A549 (cell line): ENCODE measurements at regions not wholly inside any gene's neighbourhood (a gene's known extent, or its start where the extent isn't known, plus 50 kb on each side); places are given as distances from the start of the nearest gene placed in this dataset.

ENCODE experiments used
- ATAC-seq, 2 experiments: fragments of 200-7000 bp in 1 of 2; fragments of >200 bp in 1 of 2; cut with Nextera tagmentation in 1 of 2; cut with Tn5 transposase in 1 of 2; 3 replicates each; pipeline versions ENCODE4 v1.8.0 to v1.9.1; 2018 to 2020; ENCODE audit warnings: mild to moderate bottlenecking in 1 of 2, moderate library complexity in 1 of 2
- CTCF ChIA-PET: fragments of 300-600 bp; sonication (Branson Sonifier 250); formaldehyde crosslinking; extraction: SDS; loops from one replicate; lab custom pipeline; 2021; ENCODE audit warnings: antibody characterized with exemption, inconsistent platforms; lab: Yijun Ruan, JAX
- POLR2A ChIA-PET: fragments of 350-600 bp; formaldehyde crosslinking; extraction: SDS; loops from one replicate; lab custom pipeline; 2021; ENCODE audit warnings: antibody characterized with exemption, inconsistent platforms; lab: Yijun Ruan, JAX
- DNase-seq, 2 experiments: peaks; one replicate each; pipeline versions ENCODE4 v3.0.0 to v3.0.0-alpha.2; 2011 to 2016; ENCODE audit warnings: low read depth in 1 of 2, low spot score in 1 of 2
- FAIRE-seq: peaks from 2 replicates; lab custom pipeline; 2011; peaks lifted over from hg19 to GRCh38; lab: Jason Lieb, UNC
- H3K27ac ChIP-seq, 2 experiments: fragments of >200 bp; sonication (Bioruptor Twin); formaldehyde crosslinking; 3 replicates each; pipeline ENCODE4 v1.5.1; 2016 to 2017
- H3K4me1 ChIP-seq: fragments of >200 bp; sonication (Bioruptor Twin); formaldehyde crosslinking; 3 replicates; pipeline ENCODE4 v1.6.1; 2016
- H3K4me2 ChIP-seq: fragments of >200 bp; sonication (Bioruptor Twin); formaldehyde crosslinking; 3 replicates; pipeline ENCODE4 v1.6.1; 2016
- H3K4me3 ChIP-seq: fragments of >200 bp; sonication (Bioruptor Twin); formaldehyde crosslinking; 3 replicates; pipeline ENCODE4 v1.5.1; 2016
- H3K9me3 ChIP-seq: fragments of >200 bp; sonication (Bioruptor Twin); formaldehyde crosslinking; 3 replicates; pipeline ENCODE4 v1.6.1; 2016
- BCL3 ChIP-seq: fragments of >200 bp; sonication (Bioruptor Twin); formaldehyde crosslinking; IDR thresholded peaks from 3 replicates; pipeline ENCODE4 v1.6.1; 2016
- BHLHE40 ChIP-seq: IDR thresholded peaks from 2 replicates; pipeline ENCODE4 v1.6.1; 2012; ENCODE audit warnings: low read depth, low read length, inconsistent platforms
- CBX8 ChIP-seq: fragments of 200-600 bp; sonication (generic); IDR thresholded peaks from 2 replicates; pipeline ENCODE4 v1.6.1; 2016
- CEBPB ChIP-seq, 2 experiments: fragments of >200 bp in 1 of 2; sonication (Bioruptor Twin) in 1 of 2; formaldehyde crosslinking in 1 of 2; IDR thresholded peaks; 2 replicates each; pipeline ENCODE4 v1.6.1; 2012 to 2016
- EHF ChIP-seq: fragments of 250-450 bp; sonication (Bioruptor Pico); IDR thresholded peaks from 2 replicates; pipeline ENCODE4 v1.5.0; 2020; ENCODE audit warnings: mild to moderate bottlenecking
- EHMT2 ChIP-seq: fragments of 200-600 bp; sonication (generic); IDR thresholded peaks from 2 replicates; pipeline ENCODE4 v1.6.1; 2016; ENCODE audit warnings: antibody characterized with exemption, low read depth, mild to moderate bottlenecking, moderate library complexity
- EP300 ChIP-seq, 2 experiments: fragments of >200 bp; sonication (Bioruptor Twin); formaldehyde crosslinking; IDR thresholded peaks; 2 replicates in 1 of 2; 3 replicates in 1 of 2; pipeline ENCODE4 v1.6.1; 2016 to 2017
- FOSB ChIP-seq: fragments of 250-450 bp; sonication (Bioruptor Pico); IDR thresholded peaks from 2 replicates; pipeline ENCODE4 v1.5.0; 2020; ENCODE audit warnings: mild to moderate bottlenecking, moderate library complexity
- FOXS1 ChIP-seq: fragments of 250-450 bp; sonication (Bioruptor Pico); IDR thresholded peaks from 2 replicates; pipeline ENCODE4 v1.5.0; 2020; ENCODE audit warnings: mild to moderate bottlenecking, moderate library complexity
- GATA3 ChIP-seq: IDR thresholded peaks from 2 replicates; pipeline ENCODE4 v1.6.1; 2012; ENCODE audit warnings: borderline replicate concordance
- HDAC2 ChIP-seq: fragments of 200-600 bp; sonication (generic); IDR thresholded peaks from 2 replicates; pipeline ENCODE4 v1.6.1; 2016
- HOXA7 ChIP-seq: fragments of 250-450 bp; sonication (Bioruptor Pico); IDR thresholded peaks from 2 replicates; pipeline ENCODE4 v1.5.0; 2020; ENCODE audit warnings: mild to moderate bottlenecking, moderate library complexity
- HOXB13 ChIP-seq: fragments of 250-450 bp; sonication (Bioruptor Pico); IDR thresholded peaks from 2 replicates; pipeline ENCODE4 v1.5.0; 2020; ENCODE audit warnings: low read depth, mild to moderate bottlenecking, moderate library complexity
- KDM5A ChIP-seq: fragments of 200-600 bp; sonication (generic); IDR thresholded peaks from 2 replicates; pipeline ENCODE4 v1.6.1; 2016; ENCODE audit warnings: antibody characterized with exemption, mild to moderate bottlenecking
- MAFK ChIP-seq: fragments of 450-650 bp; IDR thresholded peaks from 2 replicates; pipeline ENCODE4 v1.6.1; 2014; ENCODE audit not compliant: partially characterized antibody
- MAZ ChIP-seq: fragments of 150-350 bp; IDR thresholded peaks from 2 replicates; pipeline ENCODE4 v1.6.1; 2014; ENCODE audit warnings: antibody characterized with exemption, low read depth, low read length, borderline replicate concordance
- NPAS2 ChIP-seq: fragments of 250-450 bp; sonication (Bioruptor Pico); IDR thresholded peaks from 2 replicates; pipeline ENCODE4 v1.8.0; 2022; ENCODE audit warnings: mild to moderate bottlenecking, moderate library complexity, borderline replicate concordance
- PHF8 ChIP-seq: fragments of 200-600 bp; sonication (generic); IDR thresholded peaks from 2 replicates; pipeline ENCODE4 v1.6.1; 2016; ENCODE audit warnings: low read depth, mild to moderate bottlenecking, antibody characterized with exemption, moderate library complexity, borderline replicate concordance
- POLR2A ChIP-seq: IDR thresholded peaks from 2 replicates; pipeline ENCODE4 v1.6.1; 2012; ENCODE audit warnings: mild to moderate bottlenecking, low read length
- POLR2AphosphoS2 ChIP-seq: conservative IDR thresholded peaks from 2 replicates; pipeline ENCODE4 v1.6.1; 2012; ENCODE audit warnings: low read length, improper control_type of control experiment, inconsistent platforms
- RAD21 ChIP-seq, 2 experiments: fragments of >200 bp in 1 of 2; sonication (Bioruptor Twin) in 1 of 2; formaldehyde crosslinking in 1 of 2; IDR thresholded peaks in 1 of 2; conservative IDR thresholded peaks in 1 of 2; 2 replicates in 1 of 2; 3 replicates in 1 of 2; pipeline ENCODE4 v1.6.1; 2012 to 2018; ENCODE audit warnings: inconsistent platforms in 1 of 2
- RCOR1 ChIP-seq: fragments of 150-350 bp; IDR thresholded peaks from 2 replicates; pipeline ENCODE4 v1.6.1; 2014; ENCODE audit warnings: antibody characterized with exemption, low read length, low read depth
- RNF2 ChIP-seq: fragments of 200-600 bp; sonication (generic); IDR thresholded peaks from 2 replicates; pipeline ENCODE4 v1.6.1; 2016; ENCODE audit warnings: low read depth, mild to moderate bottlenecking, antibody characterized with exemption, moderate library complexity, borderline replicate concordance
- SMC3 ChIP-seq: fragments of >200 bp; sonication (Bioruptor Twin); formaldehyde crosslinking; IDR thresholded peaks from 3 replicates; pipeline ENCODE4 v1.6.1; 2018; ENCODE audit warnings: inconsistent platforms
- SREBF2 ChIP-seq: fragments of 450-650 bp; IDR thresholded peaks from 2 replicates; pipeline ENCODE4 v1.6.1; 2014; ENCODE audit warnings: mild to moderate bottlenecking, moderate library complexity
- TFCP2L1 ChIP-seq: fragments of 250-450 bp; sonication (Bioruptor Pico); IDR thresholded peaks from 2 replicates; pipeline ENCODE4 v1.5.0; 2021; ENCODE audit warnings: mild to moderate bottlenecking
- WGBS: methylation state at CpG from one replicate; pipeline ENCODE4 v1.1.6; 2017; ENCODE audit errors: missing lambda C conversion rate; 5-methylcytosine and 5-hydroxymethylcytosine counted together
- TF ChIP-seq, protein P1 (sequence below): fragments of 450-650 bp; IDR thresholded peaks from 2 replicates; pipeline ENCODE4 v1.6.1; 2014; ENCODE audit warnings: antibody characterized with exemption
- TF ChIP-seq, protein P2 (sequence below): fragments of 250-450 bp; sonication (Bioruptor Pico); IDR thresholded peaks from 2 replicates; pipeline ENCODE4 v1.5.0; 2021; ENCODE audit warnings: mild to moderate bottlenecking, moderate library complexity, borderline replicate concordance
- TF ChIP-seq, protein P3 (sequence below): IDR thresholded peaks from 2 replicates; pipeline ENCODE4 v1.6.1; 2012
- TF ChIP-seq, protein P4 (sequence below): fragments of 150-350 bp; IDR thresholded peaks from 2 replicates; pipeline ENCODE4 v1.6.1; 2014; ENCODE audit warnings: low read depth, mild to moderate bottlenecking, low read length

DNA sequence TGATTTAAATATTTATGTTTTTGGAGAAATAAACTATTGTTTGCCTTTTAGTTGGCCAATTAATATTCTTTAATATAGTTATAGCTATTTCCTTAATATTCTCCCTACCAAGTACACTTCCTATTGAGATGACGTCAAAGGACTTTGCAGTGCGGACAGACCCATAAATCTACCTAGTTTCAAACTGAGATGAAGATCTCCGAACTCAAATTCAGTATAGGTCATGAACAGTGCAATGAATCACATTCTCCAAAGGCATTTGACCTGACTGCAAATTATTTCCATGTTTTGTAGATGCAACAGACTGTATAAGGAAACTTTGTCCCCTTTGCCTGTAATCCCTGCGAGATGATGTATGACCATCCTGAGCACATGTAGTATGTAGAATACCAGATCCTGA, 342.6 kb upstream of the FIGN start:
- ChIA-PET POLR2A (no interaction called here), CTCF (no interaction called here)
- Histone ChIP-seq H3K4me1 (no peaks in the 10 kb centered on the region), H3K4me2 (no peak overlapping the region), H3K4me3 (no peak overlapping the region), H3K9me3 (no peaks in the 10 kb centered on the region), H3K27ac (no peak overlapping the region)
- no peak for FAIRE-seq
- no peak for TF ChIP-seq MAFK
- TF ChIP-seq BHLHE40 = no peak
- TF ChIP-seq PHF8 = no peak
- no peak for TF ChIP-seq EHMT2
- TF ChIP-seq HDAC2 = no peak
- TF ChIP-seq POLR2A = no peak
- no peak for TF ChIP-seq POLR2AphosphoS2
- TF ChIP-seq NPAS2 (CRISPR knock-in tag) = no peak
- no peak for TF ChIP-seq CBX8
- no peak for TF ChIP-seq HOXA7 (CRISPR knock-in tag)
- TF ChIP-seq BCL3 = no peak
- TF ChIP-seq RAD21 (conservative IDR thresholded peaks at IDR 0.05 in 1 of 2, IDR thresholded peaks at IDR 0.05 in 1 of 2) = no peak
- no peak for TF ChIP-seq HOXB13
- no peak for TF ChIP-seq EHF (CRISPR knock-in tag)
- TF ChIP-seq RNF2 = no peak
- no peak for DNase-seq
- 70% methylated on average over 4 of the region's 4 CpGs for WGBS
- ATAC-seq = no peak

DNA sequence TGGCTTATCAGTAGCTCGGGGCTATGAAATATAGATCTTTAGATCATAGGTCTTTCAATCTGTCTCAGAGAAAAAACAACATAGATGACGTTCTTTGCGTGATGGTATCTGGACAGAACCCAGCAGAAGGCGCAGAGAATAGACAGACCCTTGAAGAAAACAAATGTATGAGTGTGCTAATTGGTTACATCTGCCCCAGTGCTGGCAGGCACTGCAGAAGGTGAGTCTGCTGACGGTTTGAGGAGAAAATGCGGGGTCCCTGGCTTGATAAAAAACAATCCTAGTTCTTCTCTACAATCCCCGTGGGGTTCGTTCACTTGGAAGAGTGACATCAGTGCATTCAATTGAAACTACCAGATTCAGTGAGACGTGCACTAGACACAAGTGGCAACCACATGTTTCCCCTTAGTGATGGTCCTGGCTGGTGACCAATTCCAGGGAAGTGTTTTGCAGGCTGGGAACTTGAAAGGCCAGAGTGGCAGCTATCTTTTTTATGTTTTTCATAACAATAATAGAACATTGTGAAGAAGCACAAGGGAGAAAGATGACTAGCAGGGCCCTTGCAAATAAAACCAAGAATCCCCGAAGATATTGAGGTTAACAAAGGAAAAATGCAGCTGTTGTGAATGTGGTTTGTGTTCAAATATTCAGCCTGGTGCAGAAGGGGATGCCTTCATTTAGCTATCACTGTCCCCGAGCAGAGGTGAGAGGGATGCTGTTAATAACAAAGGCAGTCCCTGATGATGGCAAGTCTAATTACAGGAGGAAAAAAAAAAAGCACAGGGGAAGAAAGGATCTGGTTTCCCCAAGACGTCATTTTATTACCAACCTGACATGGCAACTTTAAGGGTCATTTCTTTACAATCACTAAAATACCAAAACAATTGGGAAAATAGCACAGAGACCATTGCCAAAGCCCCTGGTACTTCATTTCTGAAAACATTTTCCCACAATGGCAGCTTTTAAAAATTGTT, 337.6 kb upstream of the FIGN start:
- ATAC-seq = no peak
- Histone ChIP-seq H3K4me2 (no peak overlapping the region), H3K27ac (no peak overlapping the region), H3K4me3 (no peak overlapping the region), H3K9me3 (no peaks in the 10 kb centered on the region), H3K4me1 (no peaks in the 10 kb centered on the region)
- CTCF ChIA-PET = interaction anchor here (0.9 kb wide), 1 partner anchor 12 kb away, joined by 3 read pairs; no protein-coding TSS in a partner anchor
- no peak for FAIRE-seq
- WGBS = 44% methylated on average over 12 of the region's 12 CpGs
- POLR2A ChIA-PET = no interaction called here
- no peak for DNase-seq
- TF ChIP-seq SREBF2 = no peak
- TF ChIP-seq FOXS1 = no peak
- no peak for TF ChIP-seq FOSB
- TF ChIP-seq BCL3 = no peak
- TF ChIP-seq, protein P1, sequence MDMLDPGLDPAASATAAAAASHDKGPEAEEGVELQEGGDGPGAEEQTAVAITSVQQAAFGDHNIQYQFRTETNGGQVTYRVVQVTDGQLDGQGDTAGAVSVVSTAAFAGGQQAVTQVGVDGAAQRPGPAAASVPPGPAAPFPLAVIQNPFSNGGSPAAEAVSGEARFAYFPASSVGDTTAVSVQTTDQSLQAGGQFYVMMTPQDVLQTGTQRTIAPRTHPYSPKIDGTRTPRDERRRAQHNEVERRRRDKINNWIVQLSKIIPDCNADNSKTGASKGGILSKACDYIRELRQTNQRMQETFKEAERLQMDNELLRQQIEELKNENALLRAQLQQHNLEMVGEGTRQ = no peak
- no peak for TF ChIP-seq MAZ
- no peak for TF ChIP-seq SMC3
- no peak for TF ChIP-seq TFCP2L1
- no peak for TF ChIP-seq PHF8
- no peak for TF ChIP-seq EP300 (IDR thresholded peaks at IDR 0.05)
- TF ChIP-seq, protein P2, sequence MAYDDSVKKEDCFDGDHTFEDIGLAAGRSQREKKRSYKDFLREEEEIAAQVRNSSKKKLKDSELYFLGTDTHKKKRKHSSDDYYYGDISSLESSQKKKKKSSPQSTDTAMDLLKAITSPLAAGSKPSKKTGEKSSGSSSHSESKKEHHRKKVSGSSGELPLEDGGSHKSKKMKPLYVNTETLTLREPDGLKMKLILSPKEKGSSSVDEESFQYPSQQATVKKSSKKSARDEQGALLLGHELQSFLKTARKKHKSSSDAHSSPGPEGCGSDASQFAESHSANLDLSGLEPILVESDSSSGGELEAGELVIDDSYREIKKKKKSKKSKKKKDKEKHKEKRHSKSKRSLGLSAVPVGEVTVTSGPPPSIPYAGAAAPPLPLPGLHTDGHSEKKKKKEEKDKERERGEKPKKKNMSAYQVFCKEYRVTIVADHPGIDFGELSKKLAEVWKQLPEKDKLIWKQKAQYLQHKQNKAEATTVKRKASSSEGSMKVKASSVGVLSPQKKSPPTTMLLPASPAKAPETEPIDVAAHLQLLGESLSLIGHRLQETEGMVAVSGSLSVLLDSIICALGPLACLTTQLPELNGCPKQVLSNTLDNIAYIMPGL (CRISPR knock-in tag) = no peak
- TF ChIP-seq KDM5A = no peak
- TF ChIP-seq, protein P3, sequence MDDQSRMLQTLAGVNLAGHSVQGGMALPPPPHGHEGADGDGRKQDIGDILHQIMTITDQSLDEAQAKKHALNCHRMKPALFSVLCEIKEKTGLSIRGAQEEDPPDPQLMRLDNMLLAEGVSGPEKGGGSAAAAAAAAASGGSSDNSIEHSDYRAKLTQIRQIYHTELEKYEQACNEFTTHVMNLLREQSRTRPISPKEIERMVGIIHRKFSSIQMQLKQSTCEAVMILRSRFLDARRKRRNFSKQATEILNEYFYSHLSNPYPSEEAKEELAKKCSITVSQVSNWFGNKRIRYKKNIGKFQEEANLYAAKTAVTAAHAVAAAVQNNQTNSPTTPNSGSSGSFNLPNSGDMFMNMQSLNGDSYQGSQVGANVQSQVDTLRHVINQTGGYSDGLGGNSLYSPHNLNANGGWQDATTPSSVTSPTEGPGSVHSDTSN = no peak
- TF ChIP-seq EHF (CRISPR knock-in tag) = no peak
- TF ChIP-seq RCOR1 = no peak
- no peak for TF ChIP-seq GATA3
- no peak for TF ChIP-seq CEBPB (IDR thresholded peaks at IDR 0.05)
- no peak for TF ChIP-seq RAD21 (conservative IDR thresholded peaks at IDR 0.05 in 1 of 2, IDR thresholded peaks at IDR 0.05 in 1 of 2)
- TF ChIP-seq, protein P4, sequence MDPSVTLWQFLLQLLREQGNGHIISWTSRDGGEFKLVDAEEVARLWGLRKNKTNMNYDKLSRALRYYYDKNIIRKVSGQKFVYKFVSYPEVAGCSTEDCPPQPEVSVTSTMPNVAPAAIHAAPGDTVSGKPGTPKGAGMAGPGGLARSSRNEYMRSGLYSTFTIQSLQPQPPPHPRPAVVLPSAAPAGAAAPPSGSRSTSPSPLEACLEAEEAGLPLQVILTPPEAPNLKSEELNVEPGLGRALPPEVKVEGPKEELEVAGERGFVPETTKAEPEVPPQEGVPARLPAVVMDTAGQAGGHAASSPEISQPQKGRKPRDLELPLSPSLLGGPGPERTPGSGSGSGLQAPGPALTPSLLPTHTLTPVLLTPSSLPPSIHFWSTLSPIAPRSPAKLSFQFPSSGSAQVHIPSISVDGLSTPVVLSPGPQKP = no peak
